ENCODE measurements at regions not wholly inside any gene's neighbourhood (a gene's known extent, or its start where the extent isn't known, plus 50 kb on each side); places are given as distances from the start of the nearest gene placed in this dataset.

GRCh38 chr4:19992471-19993093 is 259.1 kb upstream of the SLIT2 start:
- no peak for TF ChIP-seq CTCF (IDR thresholded peaks at IDR 0.05; ENCODE audit: low read depth, low read length)
- no peak for DNase-seq (ENCODE audit: extremely low read depth, low read depth)

- DNase-seq (ENCODE audit: extremely low read depth, low read depth): no peak
- TF ChIP-seq CTCF (IDR thresholded peaks at IDR 0.05; ENCODE audit: low read depth, low read length): no peak
Measured at GRCh38 chr4:19987746-19988145, 264.0 kb upstream of the SLIT2 start.

GRCh38 chr4:19983072-19983471 is 268.6 kb upstream of the SLIT2 start:
- peak; percentile 16 for DNase-seq (ENCODE audit: extremely low read depth, low read depth)
- TF ChIP-seq CTCF (IDR thresholded peaks at IDR 0.05; ENCODE audit: low read depth, low read length): no peak

GRCh38 chr4:19982556-19982955 is 269.1 kb upstream of the SLIT2 start:
- TF ChIP-seq CTCF (IDR thresholded peaks at IDR 0.05; ENCODE audit: low read depth, low read length): no peak
- no peak for DNase-seq (ENCODE audit: extremely low read depth, low read depth)

- DNase-seq (ENCODE audit: extremely low read depth, low read depth): no peak
- no peak for TF ChIP-seq CTCF (IDR thresholded peaks at IDR 0.05; ENCODE audit: low read depth, low read length)
Measured at GRCh38 chr4:19971829-19972228, 279.9 kb upstream of the SLIT2 start.

DNA sequence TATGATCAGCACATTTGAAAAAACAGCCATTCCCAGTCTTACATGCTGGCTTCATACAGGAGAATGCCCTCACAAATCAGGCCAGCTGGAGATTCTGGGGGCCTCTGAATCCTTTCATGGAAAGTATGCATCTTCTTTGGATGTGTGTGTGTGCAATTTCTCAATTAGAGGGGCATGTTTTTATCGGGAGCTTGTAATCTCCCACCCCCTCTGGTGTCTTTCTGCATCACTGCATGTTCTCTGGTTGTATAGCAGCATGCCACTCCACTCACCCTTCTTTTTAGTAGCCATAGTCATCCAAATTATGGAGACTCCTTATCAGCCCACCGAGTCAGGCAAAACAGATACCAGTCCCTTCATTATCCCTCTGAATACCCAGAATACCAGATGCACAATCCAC is 282.2 kb upstream of the SLIT2 start:
- no peak for DNase-seq (ENCODE audit: extremely low read depth, low read depth)
- TF ChIP-seq CTCF (IDR thresholded peaks at IDR 0.05; ENCODE audit: low read depth, low read length): peak; percentile 10

GRCh38 chr4:19961091-19961490 is 290.6 kb upstream of the SLIT2 start:
- DNase-seq (ENCODE audit: extremely low read depth, low read depth): peak; percentile 41
- TF ChIP-seq CTCF (IDR thresholded peaks at IDR 0.05; ENCODE audit: low read depth, low read length): no peak

Data from AG09319 (cell line).